ENCODE measurements at regions not wholly inside any gene's neighbourhood (a gene's known extent, or its start where the extent isn't known, plus 50 kb on each side); places are given as distances from the start of the nearest gene placed in this dataset.

- Histone ChIP-seq H3K4me3 (ENCODE audit: low read depth in 1 of 5, low read length in 5 of 5) (no peak overlapping the region), H3K27me3 (ENCODE audit: control insufficient read depth in 5 of 5, insufficient read depth in 4 of 5, low read length in 5 of 5) (no peaks in the 10 kb centered on the region), H3K9ac (ENCODE audit: low read length in 5 of 5) (no peak overlapping the region), H3K4me1 (ENCODE audit: control insufficient read depth in 5 of 5, insufficient read depth in 5 of 5, low read length in 5 of 5) (peaks cover 0 to 8% (median 0%) of the 10 kb centered on the region in 5 donors), H3K36me3 (ENCODE audit: control insufficient read depth in 5 of 5, insufficient read depth in 5 of 5, low read length in 5 of 5) (no peaks in the 10 kb centered on the region), H3K27ac (ENCODE audit: low read depth, low read length) (no peak overlapping the region), H3K9me3 (ENCODE audit: control insufficient read depth in 5 of 5, low read length in 5 of 5) (peaks cover 0 to 17% (median 7%) of the 10 kb centered on the region in 5 donors)
Observed at GRCh38 chr4:143016171-143016570, 168.5 kb upstream of the USP38 start.

- peaks cover 0 to 9% (median 0%) of the 10 kb centered on the region in 5 donors for H3K4me1 ChIP-seq (ENCODE audit: control insufficient read depth in 5 of 5, insufficient read depth in 5 of 5, low read length in 5 of 5)
- H3K36me3 ChIP-seq (ENCODE audit: control insufficient read depth in 5 of 5, insufficient read depth in 5 of 5, low read length in 5 of 5) = no peaks in the 10 kb centered on the region
- H3K9ac ChIP-seq (ENCODE audit: low read length in 5 of 5) = no peak overlapping the region
- no peak overlapping the region for H3K4me3 ChIP-seq (ENCODE audit: low read depth in 1 of 5, low read length in 5 of 5)
- peaks cover 0 to 15% (median 4%) of the 10 kb centered on the region in 5 donors for H3K9me3 ChIP-seq (ENCODE audit: control insufficient read depth in 5 of 5, low read length in 5 of 5)
- H3K27me3 ChIP-seq (ENCODE audit: control insufficient read depth in 5 of 5, insufficient read depth in 4 of 5, low read length in 5 of 5) = no peaks in the 10 kb centered on the region
- H3K27ac ChIP-seq (ENCODE audit: low read depth, low read length) = no peak overlapping the region
Observed at GRCh38 chr4:143017210-143017609, 167.5 kb upstream of the USP38 start.

- Histone ChIP-seq H3K27ac (ENCODE audit: low read depth, low read length) (no peak overlapping the region), H3K9ac (ENCODE audit: low read length in 5 of 5) (no peak overlapping the region), H3K27me3 (ENCODE audit: control insufficient read depth in 5 of 5, insufficient read depth in 4 of 5, low read length in 5 of 5) (no peaks in the 10 kb centered on the region), H3K36me3 (ENCODE audit: control insufficient read depth in 5 of 5, insufficient read depth in 5 of 5, low read length in 5 of 5) (no peaks in the 10 kb centered on the region), H3K4me3 (ENCODE audit: low read depth in 1 of 5, low read length in 5 of 5) (no peak overlapping the region), H3K9me3 (ENCODE audit: control insufficient read depth in 5 of 5, low read length in 5 of 5) (peaks cover 0 to 8% (median 3%) of the 10 kb centered on the region in 5 donors), H3K4me1 (ENCODE audit: control insufficient read depth in 5 of 5, insufficient read depth in 5 of 5, low read length in 5 of 5) (peaks cover 0 to 9% (median 0%) of the 10 kb centered on the region in 5 donors)
Observed at GRCh38 chr4:143019351-143019750, 165.4 kb upstream of the USP38 start.

GRCh38 chr4:143021384-143021783 is 163.3 kb upstream of the USP38 start:
- H3K9me3 ChIP-seq (ENCODE audit: control insufficient read depth in 5 of 5, low read length in 5 of 5) = peaks cover 0 to 6% (median 3%) of the 10 kb centered on the region in 5 donors
- H3K4me3 ChIP-seq (ENCODE audit: low read depth in 1 of 5, low read length in 5 of 5) = no peak overlapping the region
- H3K27ac ChIP-seq (ENCODE audit: low read depth, low read length) = no peak overlapping the region
- H3K27me3 ChIP-seq (ENCODE audit: control insufficient read depth in 5 of 5, insufficient read depth in 4 of 5, low read length in 5 of 5) = no peaks in the 10 kb centered on the region
- peaks cover 0 to 9% (median 0%) of the 10 kb centered on the region in 5 donors for H3K4me1 ChIP-seq (ENCODE audit: control insufficient read depth in 5 of 5, insufficient read depth in 5 of 5, low read length in 5 of 5)
- no peaks in the 10 kb centered on the region for H3K36me3 ChIP-seq (ENCODE audit: control insufficient read depth in 5 of 5, insufficient read depth in 5 of 5, low read length in 5 of 5)
- H3K9ac ChIP-seq (ENCODE audit: low read length in 5 of 5) = no peak overlapping the region

- Histone ChIP-seq H3K27me3 (ENCODE audit: control insufficient read depth in 5 of 5, insufficient read depth in 4 of 5, low read length in 5 of 5) (no peaks in the 10 kb centered on the region), H3K9me3 (ENCODE audit: control insufficient read depth in 5 of 5, low read length in 5 of 5) (peaks cover 0 to 5% (median 3%) of the 10 kb centered on the region in 5 donors), H3K4me1 (ENCODE audit: control insufficient read depth in 5 of 5, insufficient read depth in 5 of 5, low read length in 5 of 5) (peaks cover 0 to 9% (median 0%) of the 10 kb centered on the region in 5 donors), H3K27ac (ENCODE audit: low read depth, low read length) (no peak overlapping the region), H3K9ac (ENCODE audit: low read length in 5 of 5) (no peak overlapping the region), H3K36me3 (ENCODE audit: control insufficient read depth in 5 of 5, insufficient read depth in 5 of 5, low read length in 5 of 5) (no peaks in the 10 kb centered on the region), H3K4me3 (ENCODE audit: low read depth in 1 of 5, low read length in 5 of 5) (no peak overlapping the region)
Observed at GRCh38 chr4:143023239-143023918, 161.3 kb upstream of the USP38 start.

GRCh38 chr4:143025081-143025704 is 159.5 kb upstream of the USP38 start:
- Histone ChIP-seq H3K36me3 (ENCODE audit: control insufficient read depth in 5 of 5, insufficient read depth in 5 of 5, low read length in 5 of 5) (no peaks in the 10 kb centered on the region), H3K27me3 (ENCODE audit: control insufficient read depth in 5 of 5, insufficient read depth in 4 of 5, low read length in 5 of 5) (no peaks in the 10 kb centered on the region), H3K27ac (ENCODE audit: low read depth, low read length) (no peak overlapping the region), H3K4me1 (ENCODE audit: control insufficient read depth in 5 of 5, insufficient read depth in 5 of 5, low read length in 5 of 5) (peaks cover 0 to 9% (median 0%) of the 10 kb centered on the region in 5 donors), H3K9ac (ENCODE audit: low read length in 5 of 5) (no peak overlapping the region), H3K4me3 (ENCODE audit: low read depth in 1 of 5, low read length in 5 of 5) (no peak overlapping the region), H3K9me3 (ENCODE audit: control insufficient read depth in 5 of 5, low read length in 5 of 5) (peaks cover 0 to 10% (median 5%) of the 10 kb centered on the region in 5 donors)

GRCh38 chr4:143026459-143027170 is 158.1 kb upstream of the USP38 start:
- Histone ChIP-seq H3K27me3 (ENCODE audit: control insufficient read depth in 5 of 5, insufficient read depth in 4 of 5, low read length in 5 of 5) (no peaks in the 10 kb centered on the region), H3K27ac (ENCODE audit: low read depth, low read length) (no peak overlapping the region), H3K9ac (ENCODE audit: low read length in 5 of 5) (no peak overlapping the region), H3K36me3 (ENCODE audit: control insufficient read depth in 5 of 5, insufficient read depth in 5 of 5, low read length in 5 of 5) (no peaks in the 10 kb centered on the region), H3K4me3 (ENCODE audit: low read depth in 1 of 5, low read length in 5 of 5) (no peak overlapping the region), H3K9me3 (ENCODE audit: control insufficient read depth in 5 of 5, low read length in 5 of 5) (peaks cover 0 to 12% (median 5%) of the 10 kb centered on the region in 5 donors), H3K4me1 (ENCODE audit: control insufficient read depth in 5 of 5, insufficient read depth in 5 of 5, low read length in 5 of 5) (no peaks in the 10 kb centered on the region)

GRCh38 chr4:143035661-143036060 is 149.1 kb upstream of the USP38 start:
- Histone ChIP-seq H3K36me3 (ENCODE audit: control insufficient read depth in 5 of 5, insufficient read depth in 5 of 5, low read length in 5 of 5) (no peaks in the 10 kb centered on the region), H3K27me3 (ENCODE audit: control insufficient read depth in 5 of 5, insufficient read depth in 4 of 5, low read length in 5 of 5) (no peaks in the 10 kb centered on the region), H3K9ac (ENCODE audit: low read length in 5 of 5) (no peak overlapping the region), H3K4me1 (ENCODE audit: control insufficient read depth in 5 of 5, insufficient read depth in 5 of 5, low read length in 5 of 5) (no peaks in the 10 kb centered on the region), H3K27ac (ENCODE audit: low read depth, low read length) (no peak overlapping the region), H3K9me3 (ENCODE audit: control insufficient read depth in 5 of 5, low read length in 5 of 5) (no peaks in the 10 kb centered on the region), H3K4me3 (ENCODE audit: low read depth in 1 of 5, low read length in 5 of 5) (no peak overlapping the region)

- Histone ChIP-seq H3K4me1 (ENCODE audit: control insufficient read depth in 5 of 5, insufficient read depth in 5 of 5, low read length in 5 of 5) (no peaks in the 10 kb centered on the region), H3K27me3 (ENCODE audit: control insufficient read depth in 5 of 5, insufficient read depth in 4 of 5, low read length in 5 of 5) (no peaks in the 10 kb centered on the region), H3K36me3 (ENCODE audit: control insufficient read depth in 5 of 5, insufficient read depth in 5 of 5, low read length in 5 of 5) (no peaks in the 10 kb centered on the region), H3K27ac (ENCODE audit: low read depth, low read length) (no peak overlapping the region), H3K9me3 (ENCODE audit: control insufficient read depth in 5 of 5, low read length in 5 of 5) (no peaks in the 10 kb centered on the region), H3K9ac (ENCODE audit: low read length in 5 of 5) (no peak overlapping the region), H3K4me3 (ENCODE audit: low read depth in 1 of 5, low read length in 5 of 5) (no peak overlapping the region)
Observed at GRCh38 chr4:143036443-143036842, 148.3 kb upstream of the USP38 start.

- no peak overlapping the region for H3K4me3 ChIP-seq (ENCODE audit: low read depth in 1 of 5, low read length in 5 of 5)
- no peaks in the 10 kb centered on the region for H3K9me3 ChIP-seq (ENCODE audit: control insufficient read depth in 5 of 5, low read length in 5 of 5)
- H3K27ac ChIP-seq (ENCODE audit: low read depth, low read length) = no peak overlapping the region
- H3K9ac ChIP-seq (ENCODE audit: low read length in 5 of 5) = no peak overlapping the region
- no peaks in the 10 kb centered on the region for H3K27me3 ChIP-seq (ENCODE audit: control insufficient read depth in 5 of 5, insufficient read depth in 4 of 5, low read length in 5 of 5)
- no peaks in the 10 kb centered on the region for H3K36me3 ChIP-seq (ENCODE audit: control insufficient read depth in 5 of 5, insufficient read depth in 5 of 5, low read length in 5 of 5)
- peaks cover 0 to 4% (median 0%) of the 10 kb centered on the region in 5 donors for H3K4me1 ChIP-seq (ENCODE audit: control insufficient read depth in 5 of 5, insufficient read depth in 5 of 5, low read length in 5 of 5)
Observed at GRCh38 chr4:143046454-143046853, 138.3 kb upstream of the USP38 start.

Data from subcutaneous abdominal adipose tissue (tissue), 5 donors.